Liver (tissue), 3 donors: ENCODE measurements at regions not wholly inside any gene's neighbourhood (a gene's known extent, or its start where the extent isn't known, plus 50 kb on each side); places are given as distances from the start of the nearest gene placed in this dataset.

Experiments
- CTCF ChIP-seq: fragments of 150-350 bp; IDR thresholded peaks from 2 replicates; pipeline ENCODE4 v1.5.1; 2017; ENCODE audit warnings: improper control_type of control experiment, low read depth, low read length; ENCODE audit not compliant: missing input control
- MAX ChIP-seq: IDR thresholded peaks from 2 replicates; pipeline ENCODE4 v1.6.1; 2016; ENCODE audit warnings: antibody characterized with exemption
- RAD21 ChIP-seq, 2 donors: IDR thresholded peaks; 2 replicates each; pipeline ENCODE4 v1.6.1; 2016; ENCODE audit warnings: antibody characterized with exemption in 2 of 2, mild to moderate bottlenecking in 2 of 2
- TAF1 ChIP-seq: conservative IDR thresholded peaks from 2 replicates; pipeline ENCODE4 v1.6.1; 2016; ENCODE audit warnings: antibody characterized with exemption, mild to moderate bottlenecking
- donor health status: healthy.
- donor health status: healthy.

GRCh38 chr7:38057829-38058228, 120.2 kb upstream of the STARD3NL start:
- TF ChIP-seq CTCF (no peak), MAX (no peak), TAF1 (no peak), RAD21 (IDR thresholded peaks at IDR 0.05) (no peak)
